ENCODE measurements at regions not wholly inside any gene's neighbourhood (a gene's known extent, or its start where the extent isn't known, plus 50 kb on each side); places are given as distances from the start of the nearest gene placed in this dataset.

DNA sequence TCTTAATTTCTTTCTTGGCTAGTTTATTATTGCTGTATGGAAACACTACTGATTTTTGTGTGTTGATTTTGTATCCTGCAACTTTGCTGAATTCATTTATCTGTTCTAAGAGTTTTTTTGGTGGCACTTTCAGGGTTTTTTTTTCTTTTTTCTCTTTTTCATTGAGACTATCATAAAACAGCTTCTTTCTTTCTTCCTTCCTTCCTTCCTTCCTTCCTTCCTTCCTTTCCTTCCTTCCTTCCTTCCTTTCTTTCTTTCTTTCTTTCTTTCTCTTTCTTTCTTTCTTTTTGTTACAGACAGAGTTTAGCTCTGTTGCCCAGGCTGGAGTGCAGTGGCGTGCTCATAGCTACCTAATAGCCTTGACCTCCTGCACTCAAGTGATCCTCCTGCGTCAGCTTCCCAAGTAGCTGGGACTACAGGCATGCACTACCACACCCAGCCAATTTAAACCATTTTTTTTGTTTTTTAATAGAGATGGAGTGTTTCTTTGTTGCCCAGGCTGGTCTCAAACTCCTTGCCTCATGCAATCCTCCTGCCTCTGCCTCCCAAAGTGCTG is 72.3 kb downstream of the ZNF503 start:
- intact Hi-C loops (cut with micrococcal nuclease; ENCODE audit: unreplicated experiment), result no loop called here
- no peaks in the 10 kb centered on the region for H3K36me3 Mint-ChIP-seq (ENCODE audit: insufficient read depth, unreplicated experiment)
- Histone ChIP-seq H3K4me3 (ENCODE audit: low read depth, low read length) (no peak overlapping the region), H3K27me3 (replicated peaks; ENCODE audit: control insufficient read depth, insufficient read depth, low read length) (no peaks in the 10 kb centered on the region), H3K36me3 (ENCODE audit: control insufficient read depth, insufficient read depth, low read length) (no peaks in the 10 kb centered on the region), H3K9me3 (peaks cover 10% of the 10 kb centered on the region), H3K4me1 (no peaks in the 10 kb centered on the region)
- POLR2A ChIA-PET, result interaction anchor here (0.6 kb wide), 1 partner anchor 752 kb away, joined by 3 read pairs; no protein-coding TSS in a partner anchor
- BruUV-seq (replicated peaks), result no TSS peak
- H3K27ac Mint-ChIP-seq (ENCODE audit: unreplicated experiment), result no peak overlapping the region
- H3K4me3 Mint-ChIP-seq (ENCODE audit: unreplicated experiment), result no peak overlapping the region
- DNase-seq, result no peak
- H3K4me1 Mint-ChIP-seq (ENCODE audit: low read depth, unreplicated experiment), result no peaks in the 10 kb centered on the region
- TF ChIP-seq, protein P1, sequence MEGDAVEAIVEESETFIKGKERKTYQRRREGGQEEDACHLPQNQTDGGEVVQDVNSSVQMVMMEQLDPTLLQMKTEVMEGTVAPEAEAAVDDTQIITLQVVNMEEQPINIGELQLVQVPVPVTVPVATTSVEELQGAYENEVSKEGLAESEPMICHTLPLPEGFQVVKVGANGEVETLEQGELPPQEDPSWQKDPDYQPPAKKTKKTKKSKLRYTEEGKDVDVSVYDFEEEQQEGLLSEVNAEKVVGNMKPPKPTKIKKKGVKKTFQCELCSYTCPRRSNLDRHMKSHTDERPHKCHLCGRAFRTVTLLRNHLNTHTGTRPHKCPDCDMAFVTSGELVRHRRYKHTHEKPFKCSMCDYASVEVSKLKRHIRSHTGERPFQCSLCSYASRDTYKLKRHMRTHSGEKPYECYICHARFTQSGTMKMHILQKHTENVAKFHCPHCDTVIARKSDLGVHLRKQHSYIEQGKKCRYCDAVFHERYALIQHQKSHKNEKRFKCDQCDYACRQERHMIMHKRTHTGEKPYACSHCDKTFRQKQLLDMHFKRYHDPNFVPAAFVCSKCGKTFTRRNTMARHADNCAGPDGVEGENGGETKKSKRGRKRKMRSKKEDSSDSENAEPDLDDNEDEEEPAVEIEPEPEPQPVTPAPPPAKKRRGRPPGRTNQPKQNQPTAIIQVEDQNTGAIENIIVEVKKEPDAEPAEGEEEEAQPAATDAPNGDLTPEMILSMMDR (IDR thresholded peaks at IDR 0.05; ENCODE audit: insufficient read depth in 1 of 2, low read depth in 1 of 2, low read length in 1 of 2, severe bottlenecking in 1 of 2, unreplicated experiment in 1 of 2), result no peak
- H3K27me3 Mint-ChIP-seq (ENCODE audit: insufficient read depth, unreplicated experiment), result peaks cover 12% of the 10 kb centered on the region
- H3K9me3 Mint-ChIP-seq (ENCODE audit: unreplicated experiment), result peaks cover 9% of the 10 kb centered on the region
- CTCF ChIA-PET, result no interaction called here

DNA sequence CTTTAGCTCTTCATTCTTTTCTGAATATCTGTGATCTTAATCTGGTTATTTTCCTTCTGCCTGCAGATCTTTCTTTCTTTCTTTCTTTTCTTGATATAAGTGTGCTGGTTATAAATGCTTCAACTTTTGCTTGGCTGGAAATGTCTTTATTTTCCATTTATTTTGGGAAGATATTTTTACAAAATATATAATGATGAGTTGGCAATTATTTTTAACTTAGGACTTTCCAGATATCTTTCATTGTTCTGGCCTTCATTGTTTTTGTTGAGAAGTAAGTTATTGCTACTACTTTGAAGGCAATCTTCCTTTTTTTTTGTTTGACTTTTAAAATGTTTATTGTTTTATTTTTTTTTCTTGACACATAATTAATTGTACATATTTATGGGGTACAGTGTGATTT is 75.3 kb downstream of the ZNF503 start:
- Mint-ChIP-seq H3K27me3 (ENCODE audit: insufficient read depth, unreplicated experiment) (peaks cover 6% of the 10 kb centered on the region), H3K36me3 (ENCODE audit: insufficient read depth, unreplicated experiment) (no peaks in the 10 kb centered on the region), H3K9me3 (ENCODE audit: unreplicated experiment) (no peaks in the 10 kb centered on the region), H3K4me1 (ENCODE audit: low read depth, unreplicated experiment) (no peaks in the 10 kb centered on the region), H3K27ac (ENCODE audit: unreplicated experiment) (no peak overlapping the region), H3K4me3 (ENCODE audit: unreplicated experiment) (no peak overlapping the region)
- Histone ChIP-seq H3K4me3 (ENCODE audit: low read depth, low read length) (no peak overlapping the region), H3K36me3 (ENCODE audit: control insufficient read depth, insufficient read depth, low read length) (no peaks in the 10 kb centered on the region), H3K4me1 (no peaks in the 10 kb centered on the region), H3K27me3 (replicated peaks; ENCODE audit: control insufficient read depth, insufficient read depth, low read length) (no peaks in the 10 kb centered on the region), H3K9me3 (no peaks in the 10 kb centered on the region)
- POLR2A ChIA-PET, result no interaction called here
- intact Hi-C loops (cut with micrococcal nuclease; ENCODE audit: unreplicated experiment), result no loop called here
- BruUV-seq (replicated peaks), result no TSS peak
- CTCF ChIA-PET, result no interaction called here
- TF ChIP-seq, protein P1 (IDR thresholded peaks at IDR 0.05; ENCODE audit: insufficient read depth in 1 of 2, low read depth in 1 of 2, low read length in 1 of 2, severe bottlenecking in 1 of 2, unreplicated experiment in 1 of 2), result no peak
- no peak for DNase-seq

DNA sequence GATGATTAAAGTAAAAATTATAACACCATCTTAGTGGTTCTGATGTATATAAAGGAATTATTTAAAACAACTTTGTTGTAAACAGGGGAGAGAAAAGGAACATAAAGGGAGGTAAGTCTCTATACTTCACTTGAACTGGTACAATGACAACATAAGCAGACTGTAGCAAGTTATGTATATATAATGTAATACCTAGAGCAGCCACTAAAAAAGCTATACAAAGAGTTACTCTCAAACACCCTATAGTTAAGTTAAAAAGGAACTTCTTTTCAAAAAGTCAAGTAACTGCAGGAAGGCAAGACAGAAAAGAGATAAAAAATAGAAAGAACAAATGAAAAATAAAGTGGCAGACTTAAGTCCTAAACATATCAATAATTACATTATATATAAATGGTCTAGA is 82.3 kb downstream of the ZNF503 start:
- no peaks in the 10 kb centered on the region for H3K9me3 ChIP-seq
- ChIA-PET POLR2A (no interaction called here), CTCF (no interaction called here)
- no peaks in the 10 kb centered on the region for H3K27me3 Mint-ChIP-seq (ENCODE audit: insufficient read depth, unreplicated experiment)
- intact Hi-C loops (cut with micrococcal nuclease; ENCODE audit: unreplicated experiment), result no loop called here
- no peaks in the 10 kb centered on the region for H3K4me1 ChIP-seq
- H3K27ac Mint-ChIP-seq (ENCODE audit: unreplicated experiment), result no peak overlapping the region
- BruUV-seq (replicated peaks), result no TSS peak
- no peaks in the 10 kb centered on the region for H3K36me3 Mint-ChIP-seq (ENCODE audit: insufficient read depth, unreplicated experiment)
- DNase-seq, result no peak
- TF ChIP-seq, protein P1 (IDR thresholded peaks at IDR 0.05; ENCODE audit: insufficient read depth in 1 of 2, low read depth in 1 of 2, low read length in 1 of 2, severe bottlenecking in 1 of 2, unreplicated experiment in 1 of 2), result no peak
- no peak overlapping the region for H3K4me3 ChIP-seq (ENCODE audit: low read depth, low read length)
- no peaks in the 10 kb centered on the region for H3K36me3 ChIP-seq (ENCODE audit: control insufficient read depth, insufficient read depth, low read length)
- H3K4me1 Mint-ChIP-seq (ENCODE audit: low read depth, unreplicated experiment), result no peaks in the 10 kb centered on the region
- H3K27me3 ChIP-seq (replicated peaks; ENCODE audit: control insufficient read depth, insufficient read depth, low read length), result no peaks in the 10 kb centered on the region
- peaks cover 30% of the 10 kb centered on the region for H3K9me3 Mint-ChIP-seq (ENCODE audit: unreplicated experiment)
- no peak overlapping the region for H3K4me3 Mint-ChIP-seq (ENCODE audit: unreplicated experiment)
